ENCODE measurements at regions not wholly inside any gene's neighbourhood (a gene's known extent, or its start where the extent isn't known, plus 50 kb on each side); places are given as distances from the start of the nearest gene placed in this dataset.

DNA sequence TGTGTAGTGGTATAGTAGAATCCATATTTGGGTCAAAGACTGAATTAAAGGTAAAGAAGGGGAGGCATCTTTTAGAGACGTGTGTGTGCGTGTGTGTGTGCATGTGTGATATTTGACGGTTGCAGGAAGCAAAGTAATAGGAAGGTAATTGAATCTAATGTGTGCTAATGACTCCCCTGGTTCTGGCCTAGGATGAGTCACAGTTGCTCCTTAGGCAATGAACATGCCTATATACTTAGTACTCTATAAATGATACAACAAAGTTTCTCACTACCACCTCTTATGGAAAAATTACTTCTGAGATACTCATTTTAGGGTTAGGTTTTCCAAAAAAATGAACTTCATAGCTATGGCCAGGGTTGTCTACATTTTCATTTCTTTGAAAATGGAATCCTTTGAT, 409.6 kb downstream of the GUCY1A2 start:
- no peaks in the 10 kb centered on the region for H3K79me2 ChIP-seq (ENCODE audit: insufficient read depth, low read length)
- H3K4me1 ChIP-seq (ENCODE audit: insufficient read depth, low read length) = no peaks in the 10 kb centered on the region
- H4K20me1 ChIP-seq (ENCODE audit: insufficient read depth, low read length) = no peaks in the 10 kb centered on the region
- TF ChIP-seq, protein P1, sequence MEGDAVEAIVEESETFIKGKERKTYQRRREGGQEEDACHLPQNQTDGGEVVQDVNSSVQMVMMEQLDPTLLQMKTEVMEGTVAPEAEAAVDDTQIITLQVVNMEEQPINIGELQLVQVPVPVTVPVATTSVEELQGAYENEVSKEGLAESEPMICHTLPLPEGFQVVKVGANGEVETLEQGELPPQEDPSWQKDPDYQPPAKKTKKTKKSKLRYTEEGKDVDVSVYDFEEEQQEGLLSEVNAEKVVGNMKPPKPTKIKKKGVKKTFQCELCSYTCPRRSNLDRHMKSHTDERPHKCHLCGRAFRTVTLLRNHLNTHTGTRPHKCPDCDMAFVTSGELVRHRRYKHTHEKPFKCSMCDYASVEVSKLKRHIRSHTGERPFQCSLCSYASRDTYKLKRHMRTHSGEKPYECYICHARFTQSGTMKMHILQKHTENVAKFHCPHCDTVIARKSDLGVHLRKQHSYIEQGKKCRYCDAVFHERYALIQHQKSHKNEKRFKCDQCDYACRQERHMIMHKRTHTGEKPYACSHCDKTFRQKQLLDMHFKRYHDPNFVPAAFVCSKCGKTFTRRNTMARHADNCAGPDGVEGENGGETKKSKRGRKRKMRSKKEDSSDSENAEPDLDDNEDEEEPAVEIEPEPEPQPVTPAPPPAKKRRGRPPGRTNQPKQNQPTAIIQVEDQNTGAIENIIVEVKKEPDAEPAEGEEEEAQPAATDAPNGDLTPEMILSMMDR (IDR thresholded peaks at IDR 0.05; ENCODE audit: extremely low read depth, low read depth, low read length) = no peak
- no peak overlapping the region for H3K4me3 ChIP-seq (ENCODE audit: insufficient read depth, low read length)
- no peak overlapping the region for H3K27ac ChIP-seq (ENCODE audit: low read depth, low read length)
- DNase-seq (ENCODE audit: insufficient read length, low spot score, missing footprints) = no peak
- H3K4me2 ChIP-seq (ENCODE audit: insufficient read depth, low read length) = no peak overlapping the region
- H2AFZ ChIP-seq (ENCODE audit: low read length) = no peak overlapping the region
- no peaks in the 10 kb centered on the region for H3K36me3 ChIP-seq (ENCODE audit: insufficient read depth, low read length)
- H3K9me3 ChIP-seq (ENCODE audit: low read depth, low read length) = no peaks in the 10 kb centered on the region
- no peaks in the 10 kb centered on the region for H3K27me3 ChIP-seq (ENCODE audit: insufficient read depth, low read length)

DNA sequence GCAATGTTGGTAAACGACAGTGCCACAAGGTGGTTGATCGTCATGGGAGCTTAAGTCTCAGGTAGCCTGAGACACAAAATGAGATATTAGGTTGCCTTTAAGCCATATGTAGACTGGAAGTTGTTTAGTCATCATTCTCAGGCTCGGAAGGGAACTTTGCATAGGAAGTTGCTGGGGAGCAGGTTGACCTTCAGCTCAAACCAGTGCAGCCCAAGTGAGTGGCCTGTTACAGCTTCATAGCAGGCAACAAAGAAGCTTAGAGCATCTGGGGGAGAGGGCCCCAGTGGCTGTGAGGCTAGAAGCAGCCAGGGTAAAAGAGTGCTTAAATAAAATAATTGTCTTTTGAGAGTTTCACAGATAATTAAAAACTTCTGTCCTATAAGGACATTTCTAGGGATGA, 404.0 kb downstream of the GUCY1A2 start:
- Histone ChIP-seq H3K36me3 (ENCODE audit: insufficient read depth, low read length) (no peaks in the 10 kb centered on the region), H2AFZ (ENCODE audit: low read length) (no peak overlapping the region), H3K27me3 (ENCODE audit: insufficient read depth, low read length) (no peaks in the 10 kb centered on the region), H3K4me2 (ENCODE audit: insufficient read depth, low read length) (no peak overlapping the region), H3K79me2 (ENCODE audit: insufficient read depth, low read length) (no peaks in the 10 kb centered on the region), H3K4me1 (ENCODE audit: insufficient read depth, low read length) (no peaks in the 10 kb centered on the region), H4K20me1 (ENCODE audit: insufficient read depth, low read length) (no peaks in the 10 kb centered on the region), H3K4me3 (ENCODE audit: insufficient read depth, low read length) (no peak overlapping the region), H3K27ac (ENCODE audit: low read depth, low read length) (no peak overlapping the region), H3K9me3 (ENCODE audit: low read depth, low read length) (no peaks in the 10 kb centered on the region)
- TF ChIP-seq, protein P1 (IDR thresholded peaks at IDR 0.05; ENCODE audit: extremely low read depth, low read depth, low read length) = no peak
- no peak for DNase-seq (ENCODE audit: insufficient read length, low spot score, missing footprints)

DNA sequence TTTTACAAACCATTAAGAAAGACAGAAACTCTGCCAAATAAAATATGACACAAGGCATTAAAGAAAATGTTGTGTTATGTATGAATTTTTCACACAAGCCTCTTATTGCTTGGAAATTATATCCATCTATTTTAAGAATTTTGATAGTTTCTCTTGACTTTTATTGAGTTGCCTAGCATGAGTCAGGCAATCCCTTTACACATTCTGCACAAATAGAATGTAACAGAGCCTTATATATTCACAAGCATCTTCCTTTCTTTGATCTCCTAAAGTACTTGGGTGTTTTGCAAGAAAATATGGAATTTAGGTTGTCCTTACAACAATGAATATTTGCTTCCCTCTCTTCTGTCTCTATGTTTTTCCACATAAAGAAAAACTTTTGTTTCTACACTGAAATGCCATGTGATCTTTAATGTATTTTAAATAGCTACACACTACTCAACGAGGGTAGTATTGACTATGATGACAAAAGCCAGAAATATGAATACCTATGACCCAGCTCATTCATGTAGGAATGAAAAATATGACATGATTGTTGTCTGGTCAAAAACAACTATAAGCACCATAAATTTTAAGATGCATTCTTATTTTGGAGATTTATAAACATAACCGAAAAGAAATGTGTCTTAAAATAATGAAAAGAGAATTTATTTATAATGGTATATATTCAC, 398.8 kb downstream of the GUCY1A2 start:
- H4K20me1 ChIP-seq (ENCODE audit: insufficient read depth, low read length) = no peaks in the 10 kb centered on the region
- H3K79me2 ChIP-seq (ENCODE audit: insufficient read depth, low read length) = no peaks in the 10 kb centered on the region
- no peaks in the 10 kb centered on the region for H3K36me3 ChIP-seq (ENCODE audit: insufficient read depth, low read length)
- no peak overlapping the region for H3K4me2 ChIP-seq (ENCODE audit: insufficient read depth, low read length)
- no peak overlapping the region for H3K4me3 ChIP-seq (ENCODE audit: insufficient read depth, low read length)
- H2AFZ ChIP-seq (ENCODE audit: low read length) = no peak overlapping the region
- DNase-seq (ENCODE audit: insufficient read length, low spot score, missing footprints) = no peak
- no peaks in the 10 kb centered on the region for H3K27me3 ChIP-seq (ENCODE audit: insufficient read depth, low read length)
- H3K27ac ChIP-seq (ENCODE audit: low read depth, low read length) = no peak overlapping the region
- H3K4me1 ChIP-seq (ENCODE audit: insufficient read depth, low read length) = no peaks in the 10 kb centered on the region
- TF ChIP-seq, protein P1 (IDR thresholded peaks at IDR 0.05; ENCODE audit: extremely low read depth, low read depth, low read length) = no peak
- H3K9me3 ChIP-seq (ENCODE audit: low read depth, low read length) = no peaks in the 10 kb centered on the region

DNA sequence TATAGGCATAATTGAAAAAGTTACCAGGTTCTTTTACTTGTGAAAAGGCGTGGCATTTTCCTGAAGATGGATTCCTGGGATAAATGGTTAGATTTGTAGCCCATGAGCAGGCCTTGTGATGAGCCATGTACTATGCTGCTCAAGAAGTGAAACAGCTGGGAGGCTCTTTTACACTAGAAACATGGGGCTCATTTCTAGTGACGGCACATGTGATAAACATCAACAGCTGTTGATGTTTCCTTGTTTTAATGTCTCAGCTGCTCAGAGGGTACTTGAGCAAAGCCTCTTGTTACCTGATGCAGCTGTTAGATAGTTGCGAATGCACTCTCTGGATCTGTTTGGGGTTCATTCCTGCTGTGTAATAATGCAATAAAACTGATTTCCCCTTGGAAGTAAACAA, 396.8 kb downstream of the GUCY1A2 start:
- no peaks in the 10 kb centered on the region for H3K9me3 ChIP-seq (ENCODE audit: low read depth, low read length)
- no peak overlapping the region for H3K4me3 ChIP-seq (ENCODE audit: insufficient read depth, low read length)
- no peaks in the 10 kb centered on the region for H3K79me2 ChIP-seq (ENCODE audit: insufficient read depth, low read length)
- H3K4me1 ChIP-seq (ENCODE audit: insufficient read depth, low read length) = no peaks in the 10 kb centered on the region
- no peaks in the 10 kb centered on the region for H4K20me1 ChIP-seq (ENCODE audit: insufficient read depth, low read length)
- no peak overlapping the region for H3K27ac ChIP-seq (ENCODE audit: low read depth, low read length)
- H2AFZ ChIP-seq (ENCODE audit: low read length) = no peak overlapping the region
- no peak overlapping the region for H3K4me2 ChIP-seq (ENCODE audit: insufficient read depth, low read length)
- TF ChIP-seq, protein P1 (IDR thresholded peaks at IDR 0.05; ENCODE audit: extremely low read depth, low read depth, low read length) = no peak
- DNase-seq (ENCODE audit: insufficient read length, low spot score, missing footprints) = no peak
- no peaks in the 10 kb centered on the region for H3K27me3 ChIP-seq (ENCODE audit: insufficient read depth, low read length)
- no peaks in the 10 kb centered on the region for H3K36me3 ChIP-seq (ENCODE audit: insufficient read depth, low read length)

All from osteoblast (primary cell).